ENCODE measurements at regions not wholly inside any gene's neighbourhood (a gene's known extent, or its start where the extent isn't known, plus 50 kb on each side); places are given as distances from the start of the nearest gene placed in this dataset.

DNA sequence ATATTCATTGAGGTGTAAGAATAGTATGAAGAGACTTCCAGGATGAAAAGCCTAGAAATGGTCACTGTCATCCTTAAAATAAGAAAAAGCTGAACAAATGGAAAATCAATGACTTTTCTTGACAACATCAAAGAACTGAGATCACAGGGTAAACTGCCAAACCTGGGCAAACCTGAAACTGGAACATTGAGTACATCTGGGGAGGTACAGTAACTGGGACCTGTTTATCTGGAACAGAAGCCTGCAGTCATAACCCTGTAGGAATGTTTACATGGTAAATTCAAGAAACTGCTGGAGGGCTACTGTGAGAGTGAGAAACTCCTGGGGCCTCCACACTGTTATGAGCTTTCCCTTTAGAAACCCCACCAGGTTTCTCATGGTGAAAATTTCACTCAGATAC, 130.1 kb upstream of the PIRT start:
- TF ChIP-seq POLR2AphosphoS5 (IDR thresholded peaks at IDR 0.05) (no peak), POLR2A (IDR thresholded peaks at IDR 0.05) (no peak)
